GM12878 (cell line): ENCODE measurements at regions not wholly inside any gene's neighbourhood (a gene's known extent, or its start where the extent isn't known, plus 50 kb on each side); places are given as distances from the start of the nearest gene placed in this dataset.

Experiments
- ATF2 ChIP-seq: IDR thresholded peaks from 2 replicates; pipeline ENCODE4 v1.6.1; 2012; ENCODE audit warnings: low read length, inconsistent platforms
- ESRRA ChIP-seq: IDR thresholded peaks from 2 replicates; pipeline ENCODE4 v1.6.1; 2012; ENCODE audit warnings: mild to moderate bottlenecking, low read length, improper control_type of control experiment
- HSF1 ChIP-seq: fragments of 150-350 bp; IDR thresholded peaks from 2 replicates; pipeline ENCODE4 v1.6.1; 2014; ENCODE audit warnings: mild to moderate bottlenecking, low read depth, low read length
- LARP7 ChIP-seq: fragments of 450-650 bp; IDR thresholded peaks from 2 replicates; pipeline ENCODE4 v1.6.1; 2017; ENCODE audit warnings: mild to moderate bottlenecking
- PAX5 ChIP-seq: IDR thresholded peaks from 2 replicates; pipeline ENCODE4 v1.6.1; 2011; ENCODE audit warnings: low read depth, low read length, borderline replicate concordance
- ZNF207 ChIP-seq: fragments of 450-650 bp; IDR thresholded peaks from 2 replicates; pipeline ENCODE4 v1.6.1; 2014; ENCODE audit warnings: antibody characterized with exemption, mild to moderate bottlenecking, borderline replicate concordance
- ZNF687 ChIP-seq: fragments of 450-650 bp; IDR thresholded peaks from 2 replicates; pipeline ENCODE4 v1.6.1; 2017; ENCODE audit warnings: mild to moderate bottlenecking, moderate library complexity

- TF ChIP-seq PAX5: no peak
- TF ChIP-seq ESRRA: no peak
- no peak for TF ChIP-seq LARP7
- TF ChIP-seq ZNF687: no peak
- TF ChIP-seq HSF1: no peak
- no peak for TF ChIP-seq ZNF207
- TF ChIP-seq ATF2: no peak
Observed at GRCh38 chr20:24866742-24867141, 82.3 kb upstream of the CST7 start (continued).
